IMR-90 (cell line): ENCODE measurements at regions not wholly inside any gene's neighbourhood (a gene's known extent, or its start where the extent isn't known, plus 50 kb on each side); places are given as distances from the start of the nearest gene placed in this dataset.

Experiments used
- ATAC-seq: fragments of 200-7000 bp; cut with Tn5 transposase; 2 replicates; pipeline ENCODE4 v1.9.1; 2020; ENCODE audit warnings: low read depth, mild to moderate bottlenecking, moderate library complexity
- BruUV-seq: library from RNA; stranded (reverse); fragments of 400-500 nt; replicated peaks from 2 replicates; lab custom pipeline; 2021; lab: Mats Ljungman, UMichigan
- CTCF ChIA-PET: fragments of 300-600 bp; formaldehyde crosslinking; extraction: SDS; loops from one replicate; lab custom pipeline; 2021; ENCODE audit warnings: antibody characterized with exemption; lab: Yijun Ruan, JAX
- POLR2A ChIA-PET: fragments of 300-600 bp; sonication (Branson Sonifier 250); formaldehyde crosslinking; loops from one replicate; lab custom pipeline; 2022; ENCODE audit warnings: antibody characterized with exemption; ENCODE audit not compliant: unreplicated experiment; lab: Charles Lee
- DNase-seq: peaks from one replicate; pipeline ENCODE4 v3.0.0; 2013
- H2AFZ ChIP-seq: replicated peaks from 2 replicates; pipeline ENCODE3; 2013; ENCODE audit warnings: low read length, mild to moderate bottlenecking; ENCODE audit not compliant: poor library complexity
- H2AK5ac ChIP-seq: 2 replicates; pipeline ENCODE4 v1.6.1; 2013; ENCODE audit warnings: low read depth, low read length, inconsistent platforms
- H2AK9ac ChIP-seq: replicated peaks from 2 replicates; pipeline ENCODE3; 2013; ENCODE audit warnings: mild to moderate bottlenecking, low read depth, low read length, moderate library complexity; ENCODE audit not compliant: poor library complexity
- H2BK120ac ChIP-seq: 2 replicates; pipeline ENCODE4 v1.6.1; 2013; ENCODE audit warnings: low read depth, low read length, inconsistent platforms
- H2BK15ac ChIP-seq: 3 replicates; pipeline ENCODE4 v1.6.1; 2013; ENCODE audit warnings: low read depth, low read length, inconsistent platforms
- H2BK20ac ChIP-seq: 2 replicates; pipeline ENCODE4 v1.6.1; 2013; ENCODE audit warnings: low read depth, mild to moderate bottlenecking, inconsistent platforms, low read length, moderate library complexity
- H2BK5ac ChIP-seq: 2 replicates; pipeline ENCODE4 v1.6.1; 2013; ENCODE audit warnings: mild to moderate bottlenecking, low read depth, low read length, inconsistent platforms; ENCODE audit not compliant: poor library complexity, severe bottlenecking
- H3K14ac ChIP-seq: replicated peaks from 2 replicates; pipeline ENCODE4 v1.6.1; 2013; ENCODE audit warnings: low read depth, low read length, inconsistent platforms
- H3K18ac ChIP-seq: 2 replicates; pipeline ENCODE4 v1.6.1; 2013; ENCODE audit warnings: low read depth, low read length, control low read depth
- H3K23ac ChIP-seq: 2 replicates; pipeline ENCODE4 v1.6.1; 2013; ENCODE audit warnings: low read depth, low read length, inconsistent platforms
- H3K27ac ChIP-seq: 2 replicates; pipeline ENCODE4 v1.5.1; 2013; ENCODE audit warnings: mild to moderate bottlenecking, control low read depth, low read length; ENCODE audit not compliant: insufficient read depth
- H3K27me3 ChIP-seq: 2 replicates; pipeline ENCODE4 v1.6.1; 2013; ENCODE audit warnings: low read length; ENCODE audit not compliant: control insufficient read depth, insufficient read depth
- H3K36me3 ChIP-seq: 2 replicates; pipeline ENCODE4 v1.6.1; 2013; ENCODE audit warnings: low read length, mixed read lengths; ENCODE audit not compliant: control insufficient read depth, insufficient read depth
- H3K4ac ChIP-seq: 2 replicates; pipeline ENCODE4 v1.6.1; 2013; ENCODE audit warnings: low read depth, low read length, inconsistent platforms
- H3K4me1 ChIP-seq: 2 replicates; pipeline ENCODE4 v1.6.1; 2013; ENCODE audit warnings: low read length, mixed read lengths; ENCODE audit not compliant: control insufficient read depth, insufficient read depth
- H3K4me2 ChIP-seq: 2 replicates; pipeline ENCODE4 v1.6.1; 2013; ENCODE audit warnings: low read depth, mild to moderate bottlenecking, control low read depth, low read length, moderate library complexity
- H3K4me3 ChIP-seq: 2 replicates; pipeline ENCODE4 v1.5.1; 2013; ENCODE audit warnings: low read depth, mild to moderate bottlenecking, control low read depth, low read length, moderate library complexity; ENCODE audit not compliant: insufficient read depth
- H3K56ac ChIP-seq: 2 replicates; pipeline ENCODE4 v1.6.1; 2013; ENCODE audit warnings: low read length, inconsistent platforms; ENCODE audit not compliant: insufficient read depth; ENCODE audit errors: extremely low read depth
- H3K79me1 ChIP-seq, 2 experiments: 2 replicates each; pipeline ENCODE4 v1.6.1; 2013; ENCODE audit warnings: low read length in 2 of 2, inconsistent platforms in 1 of 2, low read depth in 1 of 2
- H3K9ac ChIP-seq: 2 replicates; pipeline ENCODE4 v1.6.1; 2013; ENCODE audit warnings: low read depth, low read length, control low read depth
- H3K9me1 ChIP-seq: 2 replicates; pipeline ENCODE4 v1.6.1; 2013; ENCODE audit warnings: low read length, inconsistent platforms; ENCODE audit not compliant: insufficient read depth
- H3K9me3 ChIP-seq: 2 replicates; pipeline ENCODE4 v1.6.1; 2013; ENCODE audit warnings: low read length; ENCODE audit not compliant: control insufficient read depth, insufficient read depth
- H4K20me1 ChIP-seq: 2 replicates; pipeline ENCODE4 v1.6.1; 2013; ENCODE audit warnings: low read length, inconsistent platforms; ENCODE audit not compliant: insufficient read depth
- H4K5ac ChIP-seq: 2 replicates; pipeline ENCODE4 v1.6.1; 2013; ENCODE audit warnings: mild to moderate bottlenecking, low read depth, low read length, control low read depth
- H4K8ac ChIP-seq, 2 experiments: 2 replicates each; pipeline ENCODE4 v1.6.1; 2013; ENCODE audit warnings: low read depth in 2 of 2, low read length in 2 of 2, control low read depth in 1 of 2, inconsistent platforms in 1 of 2
- H4K91ac ChIP-seq: 2 replicates; pipeline ENCODE4 v1.6.1; 2013; ENCODE audit warnings: low read depth, low read length, inconsistent platforms; ENCODE audit not compliant: insufficient read depth
- BHLHE40 ChIP-seq: fragments of 150-350 bp; IDR thresholded peaks from 2 replicates; pipeline ENCODE4 v1.6.1; 2016; ENCODE audit warnings: mild to moderate bottlenecking, low read depth, low read length
- CEBPB ChIP-seq: IDR thresholded peaks from 2 replicates; pipeline ENCODE4 v1.6.1; 2012; ENCODE audit warnings: low read depth, low read length, improper control_type of control experiment
- CHD1 ChIP-seq: IDR thresholded peaks from 2 replicates; pipeline ENCODE4 v1.6.1; 2012; ENCODE audit warnings: low read depth, low read length, improper control_type of control experiment
- CTCF ChIP-seq: conservative IDR thresholded peaks from 2 replicates; pipeline ENCODE4 v1.5.1; 2012; ENCODE audit warnings: mild to moderate bottlenecking, low read depth, low read length, improper control_type of control experiment
- ELK1 ChIP-seq: fragments of 150-350 bp; IDR thresholded peaks from 2 replicates; pipeline ENCODE4 v1.6.1; 2016; ENCODE audit warnings: low read depth, mild to moderate bottlenecking, low read length, moderate library complexity, borderline replicate concordance
- NFE2L2 ChIP-seq: fragments of 150-350 bp; IDR thresholded peaks from 2 replicates; pipeline ENCODE4 v1.6.1; 2016; ENCODE audit warnings: low read depth, mild to moderate bottlenecking, low read length
- POLR2A ChIP-seq: IDR thresholded peaks from 2 replicates; pipeline ENCODE4 v1.6.1; 2012; ENCODE audit warnings: mild to moderate bottlenecking, low read depth, low read length
- RFX5 ChIP-seq: IDR thresholded peaks from 2 replicates; pipeline ENCODE4 v1.8.0; 2012; ENCODE audit warnings: low read depth, mild to moderate bottlenecking, low read length, moderate library complexity
- SMC3 ChIP-seq: fragments of 150-350 bp; IDR thresholded peaks from 2 replicates; pipeline ENCODE4 v1.6.1; 2016; ENCODE audit warnings: low read depth, mild to moderate bottlenecking, antibody characterized with exemption, low read length, moderate library complexity
- USF2 ChIP-seq: fragments of 150-350 bp; IDR thresholded peaks from 2 replicates; pipeline ENCODE4 v1.6.1; 2017; ENCODE audit warnings: mild to moderate bottlenecking, antibody characterized with exemption, low read length, low read depth
- WGBS, 2 experiments: methylation state at CpG; one replicate each; pipeline versions ENCODE4 v1.1.5 to v1.1.7; 2013; ENCODE audit warnings: missing lambda C conversion rate in 2 of 2; ENCODE audit not compliant: insufficient read length in 1 of 2; ENCODE audit errors: extremely low coverage in 2 of 2; 5-methylcytosine and 5-hydroxymethylcytosine counted together
- dilution Hi-C: fragments of 300-500 bp; cut with HindIII; formaldehyde crosslinking; loops from one replicate; pipeline ENCODE4 v1.14.3; 2018; ENCODE audit warnings: low sequenced_read_pairs; ENCODE audit not compliant: unreplicated experiment
- in situ Hi-C: fragments of 300-500 bp; cut with MboI; formaldehyde crosslinking; loops from 3 replicates; pipeline ENCODE4 v1.14.3; 2019; ENCODE audit warnings: low sequenced_read_pairs, inconsistent platforms, mixed read lengths
- intact Hi-C: fragments of 100-400 bp; cut with micrococcal nuclease; formaldehyde crosslinking; loops from 2 replicates; pipeline ENCODE4 v1.10.0; 2022

- Histone ChIP-seq H3K9me3 (no peaks in the 10 kb centered on the region), H3K14ac (no peak overlapping the region), H2BK5ac (no peak overlapping the region), H3K4ac (no peak overlapping the region), H2BK120ac (no peak overlapping the region), H3K18ac (no peak overlapping the region), H3K4me1 (no peaks in the 10 kb centered on the region), H3K4me2 (no peak overlapping the region), H3K9ac (no peak overlapping the region), H4K20me1 (no peaks in the 10 kb centered on the region), H3K23ac (no peak overlapping the region), H2AFZ (no peak overlapping the region), H3K9me1 (no peaks in the 10 kb centered on the region), H2AK9ac (no peak overlapping the region), H3K4me3 (no peak overlapping the region), H2BK20ac (no peak overlapping the region), H3K56ac (no peak overlapping the region), H2AK5ac (no peak overlapping the region), H4K8ac (no peak overlapping the region), H3K27me3 (no peaks in the 10 kb centered on the region), H4K5ac (no peak overlapping the region), H3K79me1 (no peaks in the 10 kb centered on the region), H4K91ac (no peak overlapping the region), H3K36me3 (no peaks in the 10 kb centered on the region), H3K27ac (no peak overlapping the region), H2BK15ac (no peak overlapping the region)
- BruUV-seq: no TSS peak
- intact Hi-C loops: no loop called here
- CTCF ChIA-PET: no interaction called here
- POLR2A ChIA-PET: no interaction called here
- in situ Hi-C loops: no loop called here
- ATAC-seq (no peak), DNase-seq (no peak)
- WGBS, 2 experiments: no CpG with 5 or more reads among the region's 3 CpGs
- dilution Hi-C loops: no loop called here
- TF ChIP-seq NFE2L2 (no peak), CEBPB (no peak), CHD1 (no peak), USF2 (no peak), SMC3 (no peak), BHLHE40 (no peak), POLR2A (no peak), ELK1 (no peak), RFX5 (no peak), CTCF (no peak)
These were observed 555.3 kb upstream of the MAP3K7 start for GRCh38 chr6:91142154-91142553.
